Astrocyte of the spinal cord (primary cell): ENCODE measurements at regions not wholly inside any gene's neighbourhood (a gene's known extent, or its start where the extent isn't known, plus 50 kb on each side); places are given as distances from the start of the nearest gene placed in this dataset.

Source experiments
- DNase-seq: peaks from one replicate; pipeline ENCODE4 v3.0.0; 2011; ENCODE audit warnings: low read depth, low spot score
- H3K4me3 ChIP-seq: 2 replicates; pipeline ENCODE4 v1.5.1; 2011; ENCODE audit warnings: low read depth, mild to moderate bottlenecking, low read length, moderate library complexity
- CTCF ChIP-seq: IDR thresholded peaks from 2 replicates; pipeline ENCODE4 v1.5.1; 2012; ENCODE audit warnings: low read depth, mild to moderate bottlenecking, low read length, inconsistent platforms
- in situ Hi-C: cut with HindIII; loops from 2 replicates; pipeline ENCODE4 v1.10.0; 2017; ENCODE audit warnings: low sequenced_read_pairs

DNA sequence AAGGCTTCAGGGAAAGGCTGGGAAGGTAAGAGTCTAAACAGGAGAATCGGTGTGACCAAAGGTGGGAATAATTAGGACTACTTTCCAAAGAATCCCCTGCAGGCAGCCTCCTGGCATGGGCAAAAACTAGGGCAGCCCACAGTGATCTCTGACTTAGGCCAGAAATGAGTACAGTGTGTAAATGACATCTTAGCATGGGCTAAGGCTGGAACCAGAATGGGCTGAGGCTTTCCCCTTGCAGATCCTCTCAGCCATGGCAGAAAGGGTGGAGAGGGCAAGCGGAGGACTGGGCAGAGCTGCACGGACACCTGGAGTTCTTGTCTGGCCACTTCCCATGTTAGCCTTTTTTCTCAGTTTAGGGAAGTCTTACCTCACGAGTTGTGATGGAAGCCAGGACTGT, 69.9 kb upstream of the FOXQ1 start:
- in situ Hi-C loops: no loop called here
- no peak for TF ChIP-seq CTCF
- no peak for DNase-seq
- H3K4me3 ChIP-seq: no peak overlapping the region

GRCh38 chr6:1240766-1241318, 71.1 kb upstream of the FOXQ1 start:
- in situ Hi-C loops: no loop called here
- DNase-seq: no peak
- TF ChIP-seq CTCF: no peak
- H3K4me3 ChIP-seq: no peak overlapping the region

DNA sequence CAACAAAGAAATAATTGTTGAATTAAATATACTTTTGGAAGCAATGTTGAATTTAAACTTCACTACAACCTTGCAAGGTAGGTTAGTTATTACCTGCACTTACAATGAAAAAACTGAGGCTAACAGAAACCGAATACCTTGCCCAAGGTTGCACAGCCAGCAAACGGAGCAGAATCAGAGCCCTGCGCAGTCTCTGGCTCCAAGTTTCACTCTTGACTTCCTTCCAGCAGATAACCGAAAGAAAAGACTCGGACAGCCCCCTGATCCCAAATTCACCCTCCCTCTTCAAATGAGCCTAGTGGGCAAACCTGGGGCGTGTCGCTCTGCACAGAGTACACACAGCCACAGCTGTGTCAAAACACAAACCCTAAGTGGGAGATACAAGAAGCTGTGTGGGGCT, 72.1 kb upstream of the FOXQ1 start:
- in situ Hi-C loops: no loop called here
- DNase-seq: no peak
- no peak for TF ChIP-seq CTCF
- H3K4me3 ChIP-seq: no peak overlapping the region

- H3K4me3 ChIP-seq: no peak overlapping the region
- TF ChIP-seq CTCF: no peak
- DNase-seq: no peak
- in situ Hi-C loops: no loop called here
These were observed 73.9 kb upstream of the FOXQ1 start for GRCh38 chr6:1238040-1238439.

DNA sequence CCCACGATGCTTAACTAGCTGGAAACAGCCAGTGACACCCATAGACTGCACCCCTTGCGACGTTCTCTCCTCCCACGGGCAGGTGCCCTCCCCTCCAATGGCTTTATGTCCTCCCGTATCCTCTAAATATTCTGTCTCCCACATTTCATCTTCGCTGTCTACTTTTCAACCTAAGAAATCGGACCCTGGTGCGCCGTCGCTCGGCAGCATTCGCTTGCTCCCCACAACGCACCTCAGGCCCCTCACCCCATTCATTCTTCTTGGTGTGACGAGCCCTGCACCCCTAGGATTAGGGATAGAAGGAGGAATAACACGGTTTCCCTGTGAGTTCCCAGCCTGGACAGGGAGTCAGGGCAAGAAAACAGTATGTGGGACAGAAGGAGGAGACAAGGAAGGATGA, 74.3 kb upstream of the FOXQ1 start:
- TF ChIP-seq CTCF: no peak

GRCh38 chr6:1235825-1236224, 76.1 kb upstream of the FOXQ1 start:
- no peak for TF ChIP-seq CTCF
- in situ Hi-C loops: no loop called here
- no peak overlapping the region for H3K4me3 ChIP-seq
- no peak for DNase-seq

More for the DNA sequence above, 74.3 kb upstream of the FOXQ1 start:
- H3K4me3 ChIP-seq: no peak overlapping the region
- DNase-seq: no peak
- in situ Hi-C loops: no loop called here

GRCh38 chr6:1233924-1234323, 78.0 kb upstream of the FOXQ1 start:
- DNase-seq: no peak
- no peak for TF ChIP-seq CTCF
- in situ Hi-C loops: no loop called here
- H3K4me3 ChIP-seq: no peak overlapping the region
